Suprapubic skin (tissue), 4 donors: ENCODE measurements at regions not wholly inside any gene's neighbourhood (a gene's known extent, or its start where the extent isn't known, plus 50 kb on each side); places are given as distances from the start of the nearest gene placed in this dataset.

Experiments
- DNase-seq, 2 donors: peaks; one replicate each; pipeline ENCODE4 v3.0.0-alpha.2; 2019; ENCODE audit warnings: low spot score in 2 of 2
- H3K27ac ChIP-seq: fragments of 200-600 bp; sonication (generic); one replicate; pipeline ENCODE4 v1.5.1; 2019
- H3K27me3 ChIP-seq: fragments of 200-600 bp; sonication (generic); one replicate; pipeline ENCODE4 v1.5.1; 2019
- H3K36me3 ChIP-seq: fragments of 200-600 bp; sonication (generic); one replicate; pipeline ENCODE4 v1.5.1; 2019
- H3K4me1 ChIP-seq: fragments of 200-600 bp; sonication (generic); one replicate; pipeline ENCODE4 v1.5.1; 2019
- H3K4me3 ChIP-seq: fragments of 200-600 bp; sonication (generic); one replicate; pipeline ENCODE4 v1.5.1; 2019; ENCODE audit warnings: mild to moderate bottlenecking
- H3K9me3 ChIP-seq: fragments of 200-600 bp; sonication (generic); one replicate; pipeline ENCODE4 v1.5.1; 2019
- EP300 ChIP-seq: sonication (generic); formaldehyde crosslinking; IDR thresholded peaks from one replicate; pipeline ENCODE4 v1.6.1; 2017; ENCODE audit warnings: antibody characterized with exemption
- POLR2A ChIP-seq, 2 donors: fragments of 450-650 bp; IDR thresholded peaks; one replicate each; pipeline ENCODE4 v1.6.1; 2017; ENCODE audit warnings: antibody characterized with exemption in 2 of 2, mild to moderate bottlenecking in 2 of 2, moderate library complexity in 2 of 2
- POLR2AphosphoS5 ChIP-seq, 3 donors: sonication (generic); formaldehyde crosslinking; IDR thresholded peaks; one replicate each; pipeline ENCODE4 v1.6.1; 2017; ENCODE audit warnings: antibody characterized with exemption in 3 of 3
- WGBS: methylation state at CpG from one replicate; pipeline ENCODE4 v1.1.5; 2018; 5-methylcytosine and 5-hydroxymethylcytosine counted together
- TF ChIP-seq, protein P1 (sequence below), 2 donors: fragments of 200-600 bp in 1 of 2; fragments of 450-650 bp in 1 of 2; sonication (generic) in 1 of 2; IDR thresholded peaks; one replicate each; pipeline ENCODE4 v1.5.1; 2016 to 2019; ENCODE audit warnings: antibody characterized with exemption in 2 of 2, mild to moderate bottlenecking in 1 of 2, moderate library complexity in 1 of 2

GRCh38 chr20:4300921-4301320 lies 51.8 kb upstream of the ADRA1D start:
- WGBS = 88% methylated on average over 1 of the region's 1 CpG
- Histone ChIP-seq H3K27ac (no peak overlapping the region), H3K9me3 (no peaks in the 10 kb centered on the region), H3K4me3 (no peak overlapping the region), H3K36me3 (no peaks in the 10 kb centered on the region), H3K27me3 (no peaks in the 10 kb centered on the region), H3K4me1 (peaks cover 8% of the 10 kb centered on the region)
- no peak for TF ChIP-seq POLR2A (IDR thresholded peaks at IDR 0.05)
- TF ChIP-seq, protein P1, sequence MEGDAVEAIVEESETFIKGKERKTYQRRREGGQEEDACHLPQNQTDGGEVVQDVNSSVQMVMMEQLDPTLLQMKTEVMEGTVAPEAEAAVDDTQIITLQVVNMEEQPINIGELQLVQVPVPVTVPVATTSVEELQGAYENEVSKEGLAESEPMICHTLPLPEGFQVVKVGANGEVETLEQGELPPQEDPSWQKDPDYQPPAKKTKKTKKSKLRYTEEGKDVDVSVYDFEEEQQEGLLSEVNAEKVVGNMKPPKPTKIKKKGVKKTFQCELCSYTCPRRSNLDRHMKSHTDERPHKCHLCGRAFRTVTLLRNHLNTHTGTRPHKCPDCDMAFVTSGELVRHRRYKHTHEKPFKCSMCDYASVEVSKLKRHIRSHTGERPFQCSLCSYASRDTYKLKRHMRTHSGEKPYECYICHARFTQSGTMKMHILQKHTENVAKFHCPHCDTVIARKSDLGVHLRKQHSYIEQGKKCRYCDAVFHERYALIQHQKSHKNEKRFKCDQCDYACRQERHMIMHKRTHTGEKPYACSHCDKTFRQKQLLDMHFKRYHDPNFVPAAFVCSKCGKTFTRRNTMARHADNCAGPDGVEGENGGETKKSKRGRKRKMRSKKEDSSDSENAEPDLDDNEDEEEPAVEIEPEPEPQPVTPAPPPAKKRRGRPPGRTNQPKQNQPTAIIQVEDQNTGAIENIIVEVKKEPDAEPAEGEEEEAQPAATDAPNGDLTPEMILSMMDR (IDR thresholded peaks at IDR 0.05) = no peak
- TF ChIP-seq POLR2AphosphoS5 (IDR thresholded peaks at IDR 0.05) = no peak
- no peak for TF ChIP-seq EP300
- DNase-seq = no peak

- DNase-seq = no peak
- Histone ChIP-seq H3K27me3 (peaks cover 2% of the 10 kb centered on the region), H3K36me3 (no peaks in the 10 kb centered on the region), H3K4me3 (no peak overlapping the region), H3K27ac (no peak overlapping the region), H3K4me1 (peaks cover 8% of the 10 kb centered on the region), H3K9me3 (no peaks in the 10 kb centered on the region)
- WGBS = 100% methylated on average over 1 of the region's 2 CpGs
- TF ChIP-seq, protein P1 (IDR thresholded peaks at IDR 0.05) = no peak
- TF ChIP-seq EP300 (no peak), POLR2AphosphoS5 (IDR thresholded peaks at IDR 0.05) (no peak), POLR2A (IDR thresholded peaks at IDR 0.05) (no peak)
Measured at GRCh38 chr20:4300401-4300800, 51.3 kb upstream of the ADRA1D start.

GRCh38 chr20:4299773-4300172 lies 50.7 kb upstream of the ADRA1D start:
- Histone ChIP-seq H3K27me3 (peaks cover 6% of the 10 kb centered on the region), H3K4me1 (peaks cover 8% of the 10 kb centered on the region), H3K36me3 (no peaks in the 10 kb centered on the region), H3K4me3 (no peak overlapping the region), H3K27ac (no peak overlapping the region), H3K9me3 (no peaks in the 10 kb centered on the region)
- no peak for TF ChIP-seq EP300
- TF ChIP-seq POLR2A (IDR thresholded peaks at IDR 0.05) = no peak
- TF ChIP-seq POLR2AphosphoS5 (IDR thresholded peaks at IDR 0.05) = no peak
- TF ChIP-seq, protein P1 (IDR thresholded peaks at IDR 0.05) = no peak
- no peak for DNase-seq
- 67% methylated on average over 2 of the region's 2 CpGs for WGBS

DNA sequence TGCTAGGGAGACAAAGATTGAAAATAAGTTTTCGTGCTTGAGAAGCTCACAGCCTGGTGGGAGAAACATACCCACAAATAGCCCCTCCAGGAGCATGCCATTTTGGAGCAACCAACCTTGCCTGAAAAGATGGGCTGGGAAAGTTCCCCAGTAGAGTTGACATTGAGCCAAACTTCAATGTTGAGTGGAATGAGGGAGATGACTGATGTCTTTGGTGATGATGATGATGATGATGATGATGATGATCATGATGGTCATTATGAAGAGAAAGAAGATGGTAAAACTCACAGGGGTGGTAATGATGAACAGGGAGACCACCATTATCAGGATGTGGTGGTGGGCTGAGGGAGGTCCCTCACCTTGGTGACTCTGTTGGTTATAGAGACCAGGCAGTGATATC lies 50.1 kb upstream of the ADRA1D start:
- WGBS = 88% methylated on average over 1 of the region's 1 CpG
- no peak for TF ChIP-seq EP300
- TF ChIP-seq POLR2AphosphoS5 (IDR thresholded peaks at IDR 0.05) = no peak
- no peak for TF ChIP-seq POLR2A (IDR thresholded peaks at IDR 0.05)
- TF ChIP-seq, protein P1 (IDR thresholded peaks at IDR 0.05) = no peak
- no peak for DNase-seq
- Histone ChIP-seq H3K27me3 (peaks cover 6% of the 10 kb centered on the region), H3K9me3 (no peaks in the 10 kb centered on the region), H3K4me3 (no peak overlapping the region), H3K36me3 (no peaks in the 10 kb centered on the region), H3K4me1 (peaks cover 8% of the 10 kb centered on the region), H3K27ac (no peak overlapping the region)
